Spleen (tissue), 7 donors: ENCODE measurements at regions not wholly inside any gene's neighbourhood (a gene's known extent, or its start where the extent isn't known, plus 50 kb on each side); places are given as distances from the start of the nearest gene placed in this dataset.

Experiments used
- CTCF ChIP-seq, 11 experiments: fragments of 200-600 bp in 7 of 11; fragments of 450-650 bp in 4 of 11; sonication (generic) in 4 of 11; IDR thresholded peaks in 8 of 11; conservative IDR thresholded peaks in 3 of 11; 1 replicate in 7 of 11; 2 replicates in 4 of 11; pipeline versions ENCODE4 v1.4.0 to v1.8.0; 2016 to 2021; ENCODE audit warnings: antibody characterized with exemption in 11 of 11, inconsistent platforms in 4 of 11, mild to moderate bottlenecking in 1 of 11
- POLR2A ChIP-seq, 3 donors: fragments of 450-650 bp; IDR thresholded peaks; one replicate each; pipeline ENCODE4 v1.5.1; 2017; ENCODE audit warnings: antibody characterized with exemption in 3 of 3, mild to moderate bottlenecking in 1 of 3
- POLR2AphosphoS5 ChIP-seq, 3 donors: sonication (generic); formaldehyde crosslinking; IDR thresholded peaks; one replicate each; pipeline ENCODE4 v1.5.1; 2017; ENCODE audit warnings: antibody characterized with exemption in 3 of 3
- donor health status: DM: no; HTN: no; CAD: no; lungs with moderate emphysema.
- donor health status: DM: no; HTN: no; CAD: no.
- donor health status: DM: no; HTN: no; CAD: no.

GRCh38 chr9:16970321-16970720 is 99.9 kb upstream of the BNC2 start:
- TF ChIP-seq POLR2A (IDR thresholded peaks at IDR 0.05) = no peak
- TF ChIP-seq CTCF (IDR thresholded peaks at IDR 0.05 in 8 of 11, conservative IDR thresholded peaks at IDR 0.05 in 3 of 11) = no peak
- no peak for TF ChIP-seq POLR2AphosphoS5 (IDR thresholded peaks at IDR 0.05)
